ENCODE measurements at regions not wholly inside any gene's neighbourhood (a gene's known extent, or its start where the extent isn't known, plus 50 kb on each side); places are given as distances from the start of the nearest gene placed in this dataset.

GRCh38 chr17:73950593-73950914, 252.9 kb upstream of the RPL38 start:
- TF ChIP-seq POLR2AphosphoS5 (IDR thresholded peaks at IDR 0.05) = no peak
- TF ChIP-seq POLR2A (IDR thresholded peaks at IDR 0.05) = no peak
- no peak for TF ChIP-seq CTCF (IDR thresholded peaks at IDR 0.05)

Data from prostate gland (tissue), 2 donors.